Activated CD4-positive, alpha-beta memory T cell treated with anti-CD3 and anti-CD28 coated beads, Interleukin-2, amount 10 ng/mL, durations not matched to agents 7 days and 5 days (primary cell): ENCODE measurements at regions not wholly inside any gene's neighbourhood (a gene's known extent, or its start where the extent isn't known, plus 50 kb on each side); places are given as distances from the start of the nearest gene placed in this dataset.
"Not testable (repeated sequence)": the region's sequence is repeated elsewhere in the genome, so short reads cannot be mapped to it uniquely, and the experiment has no call there.

Source experiments
- CTCF ChIA-PET: fragments of 350-600 bp; sonication (Branson Sonifier 250); formaldehyde crosslinking; loops from one replicate; lab custom pipeline; 2021; ENCODE audit warnings: antibody characterized with exemption, inconsistent platforms; lab: Charles Lee
- POLR2A ChIA-PET: fragments of 350-600 bp; sonication (Branson Sonifier 250); formaldehyde crosslinking; loops from one replicate; lab custom pipeline; 2021; ENCODE audit warnings: antibody characterized with exemption; lab: Charles Lee
- DNase-seq: peaks from one replicate; pipeline ENCODE4 v3.0.0-alpha.2; 2020
- H3K27ac Mint-ChIP-seq: one replicate; pipeline ENCODE4 v1.8.0; 2021; ENCODE audit warnings: mild to moderate bottlenecking, mixed read lengths
- H3K27me3 Mint-ChIP-seq: one replicate; pipeline ENCODE4 v1.8.0; 2021; ENCODE audit warnings: mixed read lengths
- H3K36me3 Mint-ChIP-seq: one replicate; pipeline ENCODE4 v1.8.0; 2021; ENCODE audit warnings: low read depth, mixed read lengths
- H3K4me1 Mint-ChIP-seq: one replicate; pipeline ENCODE4 v1.8.0; 2021; ENCODE audit warnings: mixed read lengths
- H3K4me3 Mint-ChIP-seq: one replicate; pipeline ENCODE4 v1.8.0; 2021; ENCODE audit warnings: mild to moderate bottlenecking, mixed read lengths
- H3K9me3 Mint-ChIP-seq: one replicate; pipeline ENCODE4 v1.8.0; 2021; ENCODE audit warnings: mixed read lengths

- H3K4me1 Mint-ChIP-seq, H3K27ac Mint-ChIP-seq, CTCF ChIA-PET, H3K4me3 Mint-ChIP-seq, POLR2A ChIA-PET, H3K27me3 Mint-ChIP-seq, H3K9me3 Mint-ChIP-seq, DNase-seq, H3K36me3 Mint-ChIP-seq: not testable (repeated sequence)
Measured at GRCh38 chr13:80522463-80522862, 181.5 kb upstream of the SPRY2 start.

- DNase-seq, result no peak
- H3K9me3 Mint-ChIP-seq, result peaks cover 9% of the 10 kb centered on the region
- CTCF ChIA-PET, result no interaction called here
- no peaks in the 10 kb centered on the region for H3K4me1 Mint-ChIP-seq
- H3K27me3 Mint-ChIP-seq, result no peaks in the 10 kb centered on the region
- H3K4me3 Mint-ChIP-seq, result no peak overlapping the region
- no peaks in the 10 kb centered on the region for H3K36me3 Mint-ChIP-seq
- POLR2A ChIA-PET, result no interaction called here
- H3K27ac Mint-ChIP-seq, result no peak overlapping the region
Measured at GRCh38 chr13:80516818-80517348, 176.0 kb upstream of the SPRY2 start.

- no peak for DNase-seq
- CTCF ChIA-PET, result no interaction called here
- Mint-ChIP-seq H3K27ac (no peak overlapping the region), H3K36me3 (no peaks in the 10 kb centered on the region), H3K9me3 (peaks cover 9% of the 10 kb centered on the region), H3K27me3 (no peaks in the 10 kb centered on the region), H3K4me1 (no peaks in the 10 kb centered on the region), H3K4me3 (no peak overlapping the region)
- POLR2A ChIA-PET, result no interaction called here
Measured at GRCh38 chr13:80515296-80515695, 174.4 kb upstream of the SPRY2 start.

GRCh38 chr13:80513196-80513595, 172.3 kb upstream of the SPRY2 start:
- Mint-ChIP-seq H3K4me3 (no peak overlapping the region), H3K36me3 (no peaks in the 10 kb centered on the region), H3K27ac (no peak overlapping the region), H3K4me1 (no peaks in the 10 kb centered on the region), H3K27me3 (no peaks in the 10 kb centered on the region), H3K9me3 (peaks cover 7% of the 10 kb centered on the region)
- DNase-seq, result no peak
- ChIA-PET CTCF (no interaction called here), POLR2A (no interaction called here)

GRCh38 chr13:80510686-80511085, 169.8 kb upstream of the SPRY2 start:
- POLR2A ChIA-PET, result no interaction called here
- H3K36me3 Mint-ChIP-seq, result no peaks in the 10 kb centered on the region
- CTCF ChIA-PET, result no interaction called here
- H3K9me3 Mint-ChIP-seq, result peaks cover 4% of the 10 kb centered on the region
- H3K27me3 Mint-ChIP-seq, result no peaks in the 10 kb centered on the region
- H3K27ac Mint-ChIP-seq, result no peak overlapping the region
- H3K4me1 Mint-ChIP-seq, result no peaks in the 10 kb centered on the region
- H3K4me3 Mint-ChIP-seq, result no peak overlapping the region
- DNase-seq, result no peak

- Mint-ChIP-seq H3K27me3 (no peaks in the 10 kb centered on the region), H3K27ac (no peak overlapping the region), H3K4me1 (no peaks in the 10 kb centered on the region), H3K4me3 (no peak overlapping the region), H3K36me3 (no peaks in the 10 kb centered on the region), H3K9me3 (peaks cover 7% of the 10 kb centered on the region)
- DNase-seq, result no peak
- ChIA-PET CTCF (no interaction called here), POLR2A (no interaction called here)
Measured at GRCh38 chr13:80509264-80509663, 168.3 kb upstream of the SPRY2 start.

GRCh38 chr13:80508031-80508430, 167.1 kb upstream of the SPRY2 start:
- POLR2A ChIA-PET, result no interaction called here
- CTCF ChIA-PET, result no interaction called here
- H3K9me3 Mint-ChIP-seq, result peaks cover 7% of the 10 kb centered on the region
- H3K4me1 Mint-ChIP-seq, result no peaks in the 10 kb centered on the region
- no peak overlapping the region for H3K27ac Mint-ChIP-seq
- H3K36me3 Mint-ChIP-seq, result no peaks in the 10 kb centered on the region
- no peak for DNase-seq
- no peaks in the 10 kb centered on the region for H3K27me3 Mint-ChIP-seq
- no peak overlapping the region for H3K4me3 Mint-ChIP-seq

GRCh38 chr13:80504453-80504852, 163.5 kb upstream of the SPRY2 start:
- H3K9me3 Mint-ChIP-seq, result peaks cover 5% of the 10 kb centered on the region
- DNase-seq, result no peak
- POLR2A ChIA-PET, result no interaction called here
- no peak overlapping the region for H3K4me3 Mint-ChIP-seq
- no peaks in the 10 kb centered on the region for H3K36me3 Mint-ChIP-seq
- H3K27ac Mint-ChIP-seq, result no peak overlapping the region
- CTCF ChIA-PET, result no interaction called here
- no peaks in the 10 kb centered on the region for H3K4me1 Mint-ChIP-seq
- no peaks in the 10 kb centered on the region for H3K27me3 Mint-ChIP-seq

- ChIA-PET CTCF (no interaction called here), POLR2A (no interaction called here)
- peaks cover 3% of the 10 kb centered on the region for H3K9me3 Mint-ChIP-seq
- no peaks in the 10 kb centered on the region for H3K36me3 Mint-ChIP-seq
- no peak for DNase-seq
- H3K27me3 Mint-ChIP-seq, result no peaks in the 10 kb centered on the region
- no peaks in the 10 kb centered on the region for H3K4me1 Mint-ChIP-seq
- no peak overlapping the region for H3K4me3 Mint-ChIP-seq
- no peak overlapping the region for H3K27ac Mint-ChIP-seq
Measured at GRCh38 chr13:80502359-80502758, 161.4 kb upstream of the SPRY2 start.

GRCh38 chr13:80501556-80501955, 160.6 kb upstream of the SPRY2 start:
- no peaks in the 10 kb centered on the region for H3K36me3 Mint-ChIP-seq
- ChIA-PET POLR2A (no interaction called here), CTCF (no interaction called here)
- H3K27ac Mint-ChIP-seq, result no peak overlapping the region
- H3K9me3 Mint-ChIP-seq, result peaks cover 3% of the 10 kb centered on the region
- no peaks in the 10 kb centered on the region for H3K27me3 Mint-ChIP-seq
- no peaks in the 10 kb centered on the region for H3K4me1 Mint-ChIP-seq
- no peak overlapping the region for H3K4me3 Mint-ChIP-seq
- DNase-seq, result no peak

GRCh38 chr13:80499536-80500290, 158.8 kb upstream of the SPRY2 start:
- ChIA-PET CTCF (no interaction called here), POLR2A (no interaction called here)
- no peak overlapping the region for H3K4me3 Mint-ChIP-seq
- H3K27ac Mint-ChIP-seq, result no peak overlapping the region
- no peaks in the 10 kb centered on the region for H3K4me1 Mint-ChIP-seq
- no peaks in the 10 kb centered on the region for H3K27me3 Mint-ChIP-seq
- H3K36me3 Mint-ChIP-seq, result no peaks in the 10 kb centered on the region
- H3K9me3 Mint-ChIP-seq, result peaks cover 3% of the 10 kb centered on the region
- no peak for DNase-seq

GRCh38 chr13:80498433-80498832, 157.5 kb upstream of the SPRY2 start:
- Mint-ChIP-seq H3K36me3 (no peaks in the 10 kb centered on the region), H3K4me3 (no peak overlapping the region), H3K9me3 (no peaks in the 10 kb centered on the region), H3K27me3 (no peaks in the 10 kb centered on the region), H3K4me1 (no peaks in the 10 kb centered on the region), H3K27ac (no peak overlapping the region)
- POLR2A ChIA-PET, result no interaction called here
- no peak for DNase-seq
- CTCF ChIA-PET, result no interaction called here

- POLR2A ChIA-PET, result no interaction called here
- Mint-ChIP-seq H3K36me3 (no peaks in the 10 kb centered on the region), H3K27me3 (no peaks in the 10 kb centered on the region), H3K27ac (no peak overlapping the region), H3K4me3 (no peak overlapping the region), H3K4me1 (no peaks in the 10 kb centered on the region), H3K9me3 (no peaks in the 10 kb centered on the region)
- no peak for DNase-seq
- CTCF ChIA-PET, result no interaction called here
Measured at GRCh38 chr13:80497978-80498377, 157.1 kb upstream of the SPRY2 start.

- POLR2A ChIA-PET, result no interaction called here
- Mint-ChIP-seq H3K9me3 (no peaks in the 10 kb centered on the region), H3K27ac (no peak overlapping the region), H3K36me3 (no peaks in the 10 kb centered on the region), H3K4me3 (no peak overlapping the region), H3K4me1 (no peaks in the 10 kb centered on the region), H3K27me3 (no peaks in the 10 kb centered on the region)
- no peak for DNase-seq
- CTCF ChIA-PET, result no interaction called here
Measured at GRCh38 chr13:80497439-80497838, 156.5 kb upstream of the SPRY2 start.
